Stimulated activated CD8-positive, alpha-beta memory T cell treated with anti-CD3 and anti-CD28 coated beads, Interleukin-15, amount 100 ng/mL, for 48 hours (primary cell): ENCODE measurements at regions not wholly inside any gene's neighbourhood (a gene's known extent, or its start where the extent isn't known, plus 50 kb on each side); places are given as distances from the start of the nearest gene placed in this dataset.

Source experiments
- DNase-seq, 2 donors: peaks; one replicate each; pipeline ENCODE4 v3.0.0-alpha.2; 2020; ENCODE audit warnings: low read depth in 2 of 2

DNA sequence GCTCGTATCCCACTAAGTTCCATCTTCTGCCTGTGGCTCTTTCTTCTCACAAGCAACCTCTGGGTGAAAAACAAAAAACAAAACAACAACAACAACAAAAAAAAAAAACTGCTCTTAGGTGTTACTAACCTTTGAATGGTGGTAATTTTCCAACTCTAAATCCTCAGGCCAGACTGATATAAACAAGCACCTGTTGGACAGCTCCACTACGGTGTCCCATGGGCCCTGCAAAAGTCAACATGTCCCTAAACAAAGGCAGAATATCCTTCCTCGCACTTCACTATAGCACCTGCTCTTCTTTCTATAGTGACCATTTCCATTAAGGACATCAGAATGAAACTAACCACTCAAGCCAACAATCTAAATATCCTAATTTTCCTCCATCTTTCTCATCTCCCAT lies 54.6 kb upstream of the PARM1 start:
- DNase-seq = no peak

GRCh38 chr4:74875451-74875850 lies 57.5 kb upstream of the PARM1 start:
- DNase-seq = no peak

DNA sequence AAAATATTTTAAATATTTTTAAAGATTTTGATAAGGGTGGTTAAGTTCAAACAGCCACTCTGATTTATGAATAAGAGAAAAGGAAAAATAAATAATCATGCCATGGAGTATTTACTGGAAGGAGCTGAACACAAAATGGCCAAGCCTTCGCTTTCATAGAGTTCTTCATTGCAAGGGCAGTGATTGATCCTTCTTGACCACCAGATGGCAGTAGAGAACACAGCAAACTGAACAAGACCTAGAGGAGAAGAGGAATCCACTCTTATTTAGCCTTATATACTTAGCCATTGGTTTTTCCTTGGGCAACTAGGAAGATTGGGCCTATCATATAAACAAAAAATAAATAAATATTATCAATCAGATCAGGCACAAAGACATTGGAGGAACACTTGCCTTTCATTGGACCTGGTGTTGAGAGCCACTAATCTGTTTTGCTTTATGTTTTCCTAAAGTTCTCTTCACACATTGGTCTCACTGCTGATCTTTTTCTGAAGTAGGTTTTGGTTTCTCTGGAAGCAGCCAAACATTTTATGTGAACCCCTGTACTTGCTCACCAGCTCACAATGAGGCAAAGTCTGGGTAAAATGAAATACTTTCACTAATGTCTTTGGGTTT lies 58.1 kb upstream of the PARM1 start:
- peak in 1 of 2 donors; percentile 2 for DNase-seq

- no peak for DNase-seq
Measured at GRCh38 chr4:74873545-74874301, 59.2 kb upstream of the PARM1 start.

DNA sequence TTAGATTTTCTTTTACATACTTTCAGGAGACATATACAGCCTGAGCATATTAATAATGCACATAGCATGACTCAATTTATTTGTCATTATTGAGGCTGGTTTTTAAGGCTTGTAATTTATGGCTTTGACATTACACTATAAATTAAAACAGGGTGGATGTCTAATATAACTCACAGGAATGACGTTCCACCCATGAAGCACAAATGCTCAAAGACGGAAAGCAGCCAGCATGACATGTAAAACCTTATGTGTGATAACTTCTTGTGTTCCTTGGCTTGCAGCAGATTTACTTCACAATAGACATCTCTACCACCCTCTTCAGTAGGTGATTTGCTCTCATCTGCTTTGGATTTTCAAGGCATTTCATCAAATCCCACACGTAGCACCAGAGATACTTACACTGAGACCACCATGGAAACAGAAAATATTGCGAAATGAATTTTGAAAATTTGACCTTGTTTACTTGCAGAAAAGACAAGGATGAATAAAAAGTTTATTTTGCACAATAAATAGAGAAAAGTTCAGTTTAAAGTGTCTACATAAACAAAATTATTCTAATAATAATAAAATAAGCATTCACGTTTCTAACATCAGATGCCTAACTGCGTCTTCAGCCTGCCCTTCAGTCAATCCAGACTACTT lies 64.7 kb upstream of the BTC start:
- no peak for DNase-seq

DNA sequence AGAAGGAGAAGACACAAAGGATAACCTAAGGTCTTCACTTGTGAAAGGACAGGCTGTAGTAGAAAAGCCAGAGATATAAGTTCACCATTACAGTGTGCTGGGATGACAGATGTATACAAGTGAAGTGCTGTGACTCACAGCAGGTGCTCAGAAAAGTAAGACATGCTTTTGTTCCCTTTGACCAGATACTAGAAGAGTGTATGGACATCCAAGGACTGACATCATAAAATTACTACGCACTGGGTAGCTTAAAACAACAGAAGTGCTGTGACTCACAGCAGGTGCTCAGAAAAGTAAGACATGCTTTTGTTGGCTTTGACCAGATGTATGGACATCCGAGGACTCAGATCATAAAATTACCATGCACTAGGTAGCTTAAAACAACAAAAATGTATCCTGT lies 61.6 kb upstream of the BTC start:
- no peak for DNase-seq

DNA sequence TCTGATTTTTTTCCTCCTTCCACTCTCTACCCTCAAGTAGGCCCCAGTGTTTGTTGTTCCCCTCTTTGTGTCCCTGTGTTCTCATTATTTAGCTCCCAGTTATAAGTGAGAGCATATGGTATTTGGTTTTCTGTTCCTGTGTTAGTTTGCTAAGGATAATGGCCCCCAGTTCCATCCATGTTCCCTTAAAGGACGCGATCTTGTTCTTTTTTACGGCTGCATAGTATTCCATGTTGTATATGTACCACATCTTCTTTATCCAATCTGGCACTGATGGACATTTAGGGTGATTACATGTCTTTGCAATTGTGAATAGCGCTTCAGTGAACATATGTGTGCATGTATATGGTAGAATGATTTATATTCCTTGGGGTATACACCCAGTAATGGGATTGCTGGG lies 54.5 kb upstream of the BTC start:
- DNase-seq = no peak

- DNase-seq = no peak
Measured at GRCh38 chr4:74845834-74846233, 51.5 kb upstream of the BTC start.
